ENCODE measurements at regions not wholly inside any gene's neighbourhood (a gene's known extent, or its start where the extent isn't known, plus 50 kb on each side); places are given as distances from the start of the nearest gene placed in this dataset.
A peak's percentile ranks its signal among the peaks of the same experiment; 100 is the strongest.

DNA sequence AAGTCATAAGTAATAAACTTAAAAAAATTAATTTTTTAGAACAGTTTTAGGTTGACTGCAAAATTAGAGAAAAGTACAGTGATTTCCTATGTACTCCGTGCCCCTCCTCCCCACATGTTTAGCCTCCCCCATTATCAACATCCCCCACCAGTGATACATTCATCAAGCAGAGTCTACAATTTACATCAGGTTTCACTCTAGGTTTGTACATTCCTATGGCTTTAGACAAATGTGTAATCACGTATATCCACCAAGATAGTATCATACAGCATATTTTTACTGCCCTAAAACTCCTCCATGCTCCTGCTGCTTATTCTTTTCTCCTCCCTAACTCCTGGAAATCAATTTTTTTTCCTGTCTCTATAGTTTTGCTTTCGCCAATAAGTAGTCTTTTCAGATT is 438.7 kb downstream of the LRFN5 start:
- Histone ChIP-seq H3K36me3 (no peaks in the 10 kb centered on the region), H3K4me1 (no peaks in the 10 kb centered on the region), H3K9me3 (no peaks in the 10 kb centered on the region), H3K27me3 (no peaks in the 10 kb centered on the region), H3K4me3 (no peak overlapping the region), H3K27ac (no peak overlapping the region)
- no peak for DNase-seq
- TF ChIP-seq POLR2A (IDR thresholded peaks at IDR 0.05): no peak
- TF ChIP-seq, protein P1, sequence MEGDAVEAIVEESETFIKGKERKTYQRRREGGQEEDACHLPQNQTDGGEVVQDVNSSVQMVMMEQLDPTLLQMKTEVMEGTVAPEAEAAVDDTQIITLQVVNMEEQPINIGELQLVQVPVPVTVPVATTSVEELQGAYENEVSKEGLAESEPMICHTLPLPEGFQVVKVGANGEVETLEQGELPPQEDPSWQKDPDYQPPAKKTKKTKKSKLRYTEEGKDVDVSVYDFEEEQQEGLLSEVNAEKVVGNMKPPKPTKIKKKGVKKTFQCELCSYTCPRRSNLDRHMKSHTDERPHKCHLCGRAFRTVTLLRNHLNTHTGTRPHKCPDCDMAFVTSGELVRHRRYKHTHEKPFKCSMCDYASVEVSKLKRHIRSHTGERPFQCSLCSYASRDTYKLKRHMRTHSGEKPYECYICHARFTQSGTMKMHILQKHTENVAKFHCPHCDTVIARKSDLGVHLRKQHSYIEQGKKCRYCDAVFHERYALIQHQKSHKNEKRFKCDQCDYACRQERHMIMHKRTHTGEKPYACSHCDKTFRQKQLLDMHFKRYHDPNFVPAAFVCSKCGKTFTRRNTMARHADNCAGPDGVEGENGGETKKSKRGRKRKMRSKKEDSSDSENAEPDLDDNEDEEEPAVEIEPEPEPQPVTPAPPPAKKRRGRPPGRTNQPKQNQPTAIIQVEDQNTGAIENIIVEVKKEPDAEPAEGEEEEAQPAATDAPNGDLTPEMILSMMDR (IDR thresholded peaks at IDR 0.05): no peak

DNA sequence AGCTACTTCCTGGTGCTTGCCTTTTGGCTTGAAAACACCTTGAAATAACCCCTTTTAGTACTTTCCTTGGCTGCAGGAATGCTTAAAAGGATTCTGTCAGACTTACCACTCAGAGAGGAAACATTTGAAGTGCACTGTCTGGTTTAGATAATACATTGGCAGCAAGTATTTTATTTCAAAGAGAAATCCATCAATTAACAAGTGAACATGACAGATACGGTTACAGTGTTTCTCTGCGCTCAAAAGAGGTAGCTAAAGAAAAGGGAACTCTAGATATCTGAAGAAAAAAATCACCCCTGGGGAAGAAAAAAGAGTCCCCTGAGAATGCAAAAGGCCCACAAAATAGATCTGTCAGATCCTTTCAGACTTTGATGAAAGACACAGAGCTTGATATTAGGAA is 421.9 kb downstream of the LRFN5 start:
- no peaks in the 10 kb centered on the region for H3K4me1 ChIP-seq
- H3K27me3 ChIP-seq: no peaks in the 10 kb centered on the region
- H3K36me3 ChIP-seq: no peaks in the 10 kb centered on the region
- H3K27ac ChIP-seq: peak overlapping the region in 1 of 4 donors; percentile 54
- no peak overlapping the region for H3K4me3 ChIP-seq
- H3K9me3 ChIP-seq: no peaks in the 10 kb centered on the region
- TF ChIP-seq, protein P1 (IDR thresholded peaks at IDR 0.05): no peak
- TF ChIP-seq POLR2A (IDR thresholded peaks at IDR 0.05): no peak
- no peak for DNase-seq

DNA sequence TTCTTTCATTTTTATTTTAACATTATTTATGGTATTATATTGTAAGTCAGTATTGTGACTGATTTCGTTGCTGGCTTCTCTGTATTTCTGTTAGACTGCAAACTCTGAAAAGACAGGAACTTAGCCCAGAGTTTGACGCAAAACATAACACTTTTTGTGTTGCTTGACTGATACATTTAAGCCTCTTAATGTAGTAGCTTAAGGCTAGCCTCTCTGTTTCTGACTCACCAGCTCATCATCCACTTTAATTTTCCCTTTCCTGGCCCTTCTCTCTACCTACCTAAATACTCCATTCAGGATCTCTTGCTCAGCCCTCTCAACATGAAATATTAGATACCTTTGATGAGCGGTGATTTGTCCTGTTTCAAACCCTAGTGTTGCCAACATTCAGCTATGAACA is 420.6 kb downstream of the LRFN5 start:
- H3K4me3 ChIP-seq: no peak overlapping the region
- no peak for DNase-seq
- no peaks in the 10 kb centered on the region for H3K27me3 ChIP-seq
- no peak overlapping the region for H3K27ac ChIP-seq
- no peaks in the 10 kb centered on the region for H3K4me1 ChIP-seq
- H3K9me3 ChIP-seq: no peaks in the 10 kb centered on the region
- no peaks in the 10 kb centered on the region for H3K36me3 ChIP-seq
- no peak for TF ChIP-seq POLR2A (IDR thresholded peaks at IDR 0.05)
- TF ChIP-seq, protein P1 (IDR thresholded peaks at IDR 0.05): no peak

DNA sequence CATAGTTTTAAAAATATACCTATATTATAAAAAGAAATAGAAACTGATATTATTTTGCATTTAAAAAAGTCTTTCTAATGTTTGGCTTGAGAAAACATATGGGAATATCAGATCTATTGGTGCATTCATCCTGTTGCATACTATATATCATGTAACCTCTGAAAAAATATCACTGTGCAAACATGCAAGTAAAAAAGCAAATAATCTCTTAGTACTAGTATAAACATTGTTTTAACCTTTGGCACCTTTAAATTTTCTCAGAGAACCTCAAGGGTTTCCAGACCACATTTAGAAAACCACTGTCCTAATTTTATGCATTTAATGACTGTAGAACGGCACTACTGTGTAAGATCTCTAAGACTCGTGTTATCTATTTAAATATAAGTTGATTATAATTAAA is 416.8 kb downstream of the LRFN5 start:
- Histone ChIP-seq H3K36me3 (no peaks in the 10 kb centered on the region), H3K27me3 (no peaks in the 10 kb centered on the region)
- no peak for DNase-seq

DNA sequence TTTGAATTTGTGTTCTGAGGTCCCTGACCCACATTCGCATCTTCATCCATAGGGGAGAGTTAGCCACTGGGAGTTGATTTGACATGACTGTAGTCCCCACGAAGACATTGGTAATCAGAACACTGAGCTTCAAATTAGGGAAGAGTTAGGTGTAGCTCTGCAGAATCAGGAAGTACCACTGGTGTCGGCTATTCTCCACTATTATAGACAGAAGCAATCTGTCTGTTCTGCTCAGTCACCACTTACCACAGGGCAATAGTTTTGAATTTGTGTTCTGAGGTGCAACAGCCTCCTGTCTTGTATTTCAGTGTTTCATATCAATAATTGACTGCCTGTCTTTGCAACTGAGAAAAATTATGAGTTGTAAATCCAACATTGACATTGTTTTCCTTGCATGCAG is 407.6 kb downstream of the LRFN5 start:
- Histone ChIP-seq H3K4me1 (no peaks in the 10 kb centered on the region), H3K27me3 (no peaks in the 10 kb centered on the region), H3K4me3 (no peak overlapping the region), H3K36me3 (no peaks in the 10 kb centered on the region), H3K9me3 (no peaks in the 10 kb centered on the region), H3K27ac (no peak overlapping the region)
- no peak for TF ChIP-seq POLR2A (IDR thresholded peaks at IDR 0.05)
- TF ChIP-seq, protein P1 (IDR thresholded peaks at IDR 0.05): no peak
- DNase-seq: no peak

More for the DNA sequence above, 416.8 kb downstream of the LRFN5 start:
- H3K4me3 ChIP-seq: no peak overlapping the region
- H3K9me3 ChIP-seq: no peaks in the 10 kb centered on the region
- TF ChIP-seq, protein P1 (IDR thresholded peaks at IDR 0.05): no peak
- no peak for TF ChIP-seq POLR2A (IDR thresholded peaks at IDR 0.05)
- no peak overlapping the region for H3K27ac ChIP-seq
- no peaks in the 10 kb centered on the region for H3K4me1 ChIP-seq

DNA sequence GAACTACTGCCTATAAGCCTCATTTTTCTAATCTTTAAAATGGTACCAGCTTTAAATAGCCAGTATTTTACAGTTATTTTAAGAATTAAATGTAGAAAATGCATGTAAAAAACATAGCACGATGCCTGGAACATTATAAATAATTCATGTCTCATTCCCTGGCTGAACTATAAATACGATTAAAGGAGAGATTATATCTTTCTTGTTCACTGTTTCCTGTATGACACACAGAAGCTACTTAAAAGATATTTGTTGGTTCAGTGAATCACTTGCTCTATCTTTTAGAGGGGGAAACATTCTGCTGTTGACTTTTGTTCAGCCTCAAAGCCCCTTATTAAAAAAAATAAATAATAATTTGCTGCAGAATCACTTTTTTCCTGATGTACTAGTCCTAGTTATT is 406.9 kb downstream of the LRFN5 start:
- no peak for TF ChIP-seq POLR2A (IDR thresholded peaks at IDR 0.05)
- TF ChIP-seq, protein P1 (IDR thresholded peaks at IDR 0.05): no peak
- Histone ChIP-seq H3K27me3 (no peaks in the 10 kb centered on the region), H3K4me3 (no peak overlapping the region)

More for the DNA sequence above, 406.9 kb downstream of the LRFN5 start:
- DNase-seq: no peak
- Histone ChIP-seq H3K36me3 (no peaks in the 10 kb centered on the region), H3K4me1 (no peaks in the 10 kb centered on the region), H3K27ac (no peak overlapping the region), H3K9me3 (no peaks in the 10 kb centered on the region)
